HG02798 (cell line): ENCODE measurements at regions not wholly inside any gene's neighbourhood (a gene's known extent, or its start where the extent isn't known, plus 50 kb on each side); places are given as distances from the start of the nearest gene placed in this dataset.

Source experiments
- ATAC-seq: cut with Tn5 transposase; IDR thresholded peaks from one replicate; pipeline ENCODE4 v1.9.1; 2021; ENCODE audit warnings: mild to moderate bottlenecking; ENCODE audit not compliant: unreplicated experiment, poor library complexity

DNA sequence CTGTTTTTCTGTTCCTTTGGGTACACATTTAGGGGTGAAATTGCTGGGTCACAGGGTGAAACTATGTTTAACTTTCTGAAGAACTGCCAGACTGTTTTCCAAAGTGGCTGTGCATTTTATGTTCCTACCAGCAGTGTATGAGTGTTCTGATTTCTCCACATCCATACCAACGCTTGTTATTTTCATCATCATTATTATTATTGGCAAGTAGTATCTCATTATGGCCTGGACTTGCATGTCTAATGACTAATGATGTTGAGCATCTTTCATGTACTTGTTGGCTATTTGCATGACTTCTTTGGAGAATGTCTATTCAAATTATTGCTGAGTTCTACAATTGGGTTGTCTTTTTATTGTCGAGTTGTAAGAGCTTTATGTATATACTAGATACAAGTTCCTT lies 321.8 kb upstream of the HTR2A start:
- no peak for ATAC-seq

- no peak for ATAC-seq
These were observed 319.4 kb upstream of the HTR2A start for GRCh38 chr13:47216176-47216822.

- no peak for ATAC-seq
These were observed 318.9 kb upstream of the HTR2A start for GRCh38 chr13:47215736-47216135.

- no peak for ATAC-seq
These were observed 316.2 kb upstream of the HTR2A start for GRCh38 chr13:47213047-47213446.

GRCh38 chr13:47211106-47211505 lies 314.3 kb upstream of the HTR2A start:
- ATAC-seq: no peak

DNA sequence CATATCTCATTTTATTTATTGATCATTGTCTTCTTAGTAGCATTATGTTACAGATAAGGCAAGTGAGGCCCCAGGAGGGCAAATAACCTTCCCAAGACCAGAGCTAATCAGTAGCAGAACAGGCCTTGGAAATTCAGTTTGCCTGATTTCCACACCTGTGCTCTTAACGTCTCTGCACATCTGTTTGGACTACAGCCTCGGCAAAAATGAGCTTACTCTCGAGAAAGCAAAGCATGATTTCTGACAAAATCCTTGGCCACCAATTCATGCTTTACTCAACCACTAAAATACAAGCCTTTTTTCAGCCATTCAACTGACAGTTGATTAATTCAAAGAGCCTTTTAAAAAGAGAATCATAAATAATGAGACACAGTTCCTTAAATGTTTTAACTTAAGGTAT lies 309.3 kb upstream of the HTR2A start:
- no peak for ATAC-seq

DNA sequence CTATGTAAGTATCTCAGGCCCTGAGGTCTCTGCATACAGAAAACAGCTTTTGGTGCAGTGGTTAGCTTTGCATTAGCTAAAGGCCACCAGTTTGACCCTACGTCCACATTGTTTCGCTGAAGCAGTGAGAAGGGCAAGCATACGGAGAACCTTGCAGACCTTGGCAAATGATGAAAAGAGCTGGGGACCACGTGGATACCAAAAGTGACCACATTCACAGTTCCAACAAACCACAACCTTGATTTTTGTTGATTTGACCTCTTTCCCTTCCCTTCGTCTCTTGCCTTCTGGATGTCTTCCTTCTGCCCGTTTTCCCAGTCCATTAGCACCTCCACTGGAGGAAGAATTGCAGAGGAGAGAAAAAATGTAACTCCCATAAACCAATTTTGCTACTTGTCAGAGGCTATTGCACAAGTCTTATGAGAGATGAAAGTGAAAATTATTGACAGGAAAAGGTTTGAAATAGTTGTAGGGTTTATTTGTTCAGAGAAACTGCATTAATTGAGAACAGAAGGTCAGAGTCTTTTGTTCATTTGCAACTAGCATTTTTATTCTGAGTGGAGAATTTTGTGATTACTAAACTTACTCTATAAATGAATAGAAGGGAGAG lies 293.9 kb upstream of the HTR2A start:
- no peak for ATAC-seq

- no peak for ATAC-seq
These were observed 291.9 kb upstream of the HTR2A start for GRCh38 chr13:47188802-47189201.

GRCh38 chr13:47186471-47186870 lies 289.6 kb upstream of the HTR2A start:
- no peak for ATAC-seq

DNA sequence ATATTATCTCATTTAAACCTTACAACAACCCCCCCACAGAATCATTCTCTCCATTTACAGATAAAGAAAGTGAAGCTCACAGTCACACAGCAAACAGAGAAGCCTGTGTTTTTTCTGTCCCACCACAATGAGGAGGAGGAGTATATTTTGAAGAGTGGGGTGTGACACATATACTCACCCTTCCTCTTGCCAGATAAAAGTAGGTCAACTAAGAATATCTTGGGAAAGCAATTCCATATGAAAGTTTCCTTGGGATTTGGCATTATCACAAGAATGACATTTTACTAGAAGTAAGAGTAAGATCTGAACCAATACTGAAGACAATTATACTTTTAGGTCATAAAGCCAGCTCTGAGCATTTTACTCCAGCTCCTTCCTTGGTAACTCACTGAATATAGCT lies 287.5 kb upstream of the HTR2A start:
- ATAC-seq: no peak

- no peak for ATAC-seq
These were observed 282.5 kb upstream of the HTR2A start for GRCh38 chr13:47179321-47179720.

- no peak for ATAC-seq
These were observed 281.5 kb upstream of the HTR2A start for GRCh38 chr13:47178090-47178950.

GRCh38 chr13:47175172-47175866 lies 278.5 kb upstream of the HTR2A start:
- no peak for ATAC-seq

- ATAC-seq: no peak
These were observed 274.1 kb upstream of the HTR2A start for GRCh38 chr13:47170971-47171370.

- ATAC-seq: no peak
These were observed 271.8 kb upstream of the HTR2A start for GRCh38 chr13:47168618-47169017.

- ATAC-seq: no peak
These were observed 271.2 kb upstream of the HTR2A start for GRCh38 chr13:47168066-47168465.

DNA sequence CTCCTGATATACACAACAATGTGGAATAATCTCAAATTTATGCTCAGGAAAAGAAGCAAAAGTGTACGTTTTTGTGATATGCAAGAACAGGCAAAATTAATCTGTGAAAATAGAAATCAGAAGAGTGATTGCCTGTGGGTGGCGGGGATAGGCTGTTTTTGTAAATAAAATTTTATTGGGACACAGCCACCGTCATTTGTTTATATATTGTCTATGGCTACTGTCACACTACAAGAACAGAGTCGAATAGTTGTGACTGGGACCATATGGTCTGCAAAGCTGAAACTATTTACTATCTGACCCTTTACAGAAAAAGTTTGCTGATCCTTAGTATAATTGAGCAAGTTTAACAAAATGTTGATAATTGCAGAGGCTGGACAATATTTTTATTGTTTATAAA lies 269.5 kb upstream of the HTR2A start:
- ATAC-seq: no peak

DNA sequence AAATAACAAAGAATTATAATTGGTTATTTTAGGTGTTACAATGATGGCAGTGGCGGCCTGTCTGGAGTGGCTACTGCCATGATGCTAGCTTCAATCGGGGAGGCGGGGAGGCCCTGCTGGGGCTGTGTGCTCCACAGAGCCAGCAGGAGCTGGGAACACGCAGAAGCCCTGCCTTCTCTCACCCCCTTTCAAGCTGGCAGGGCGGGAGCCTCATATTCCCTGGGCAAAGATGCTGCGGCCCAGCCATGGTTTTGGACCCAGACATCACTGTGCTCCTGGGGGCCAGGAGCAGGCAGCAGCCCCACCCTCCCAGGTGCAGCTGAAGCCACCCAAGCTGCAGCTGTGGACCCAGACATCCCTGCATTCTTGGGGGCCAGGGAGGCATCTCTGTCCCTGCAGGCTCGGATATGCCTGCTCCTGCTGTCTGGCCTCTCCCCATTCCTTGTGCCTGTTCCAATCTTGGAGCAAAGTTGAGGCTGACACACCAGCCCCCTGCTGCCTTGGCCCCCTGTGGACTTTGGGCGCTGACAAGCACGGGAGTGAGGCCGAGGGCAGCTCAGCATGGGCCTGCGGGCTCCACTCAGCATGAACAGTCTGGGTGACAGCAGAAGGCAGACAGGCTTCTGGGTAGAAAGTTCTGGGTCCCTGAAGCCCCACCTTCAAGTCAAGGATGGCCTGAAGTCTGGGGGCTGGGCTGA lies 263.1 kb upstream of the HTR2A start:
- ATAC-seq: no peak

DNA sequence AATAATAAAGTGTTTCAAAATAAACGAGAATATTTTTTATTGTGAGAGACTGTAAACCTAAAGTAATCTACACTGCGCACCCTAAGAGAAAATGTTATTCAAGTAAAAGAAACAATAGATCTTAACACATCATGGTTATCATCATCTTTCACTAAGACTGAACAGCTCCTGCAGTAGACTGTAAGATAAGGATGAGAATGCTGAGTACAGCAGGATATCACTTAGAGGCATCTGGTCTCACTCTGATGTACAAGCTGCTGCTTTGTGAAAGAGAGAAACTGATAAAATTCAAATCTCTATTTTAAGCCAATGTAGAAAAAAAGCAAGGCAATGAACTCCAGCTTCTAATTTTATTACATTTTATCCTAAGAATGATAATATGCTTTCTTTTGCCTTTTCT lies 261.7 kb upstream of the HTR2A start:
- ATAC-seq: no peak

DNA sequence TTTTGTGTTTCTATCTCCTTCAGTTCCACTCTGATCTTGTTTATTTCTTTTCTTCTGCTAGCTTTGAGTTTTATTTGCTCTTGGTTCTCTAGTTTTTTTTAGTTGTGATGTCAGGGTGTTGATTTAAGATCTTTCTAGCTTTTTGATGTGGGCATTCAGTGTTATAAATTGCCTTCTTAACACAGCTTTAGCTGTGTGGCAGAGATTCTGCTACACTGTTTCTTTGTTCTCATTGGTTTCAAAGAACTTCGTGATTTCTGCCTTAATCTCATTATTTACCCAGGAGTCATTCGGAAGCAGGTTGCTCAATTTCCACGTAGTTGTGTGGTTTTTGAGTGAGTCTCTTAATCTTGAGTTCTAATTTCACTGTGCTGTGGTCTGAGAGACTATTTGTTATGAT lies 251.7 kb upstream of the HTR2A start:
- ATAC-seq: no peak

GRCh38 chr13:47147812-47148119 lies 250.9 kb upstream of the HTR2A start:
- no peak for ATAC-seq
